Hematopoietic multipotent progenitor cell treated with erythropoietin and hydrocortisone succinate and interleukin-3 and kit ligand, for 15 days (in vitro differentiated cells): ENCODE measurements at regions not wholly inside any gene's neighbourhood (a gene's known extent, or its start where the extent isn't known, plus 50 kb on each side); places are given as distances from the start of the nearest gene placed in this dataset.

Experiments used
- DNase-seq: peaks from one replicate; pipeline ENCODE4 v3.0.0-alpha.2; 2015; ENCODE audit warnings: low spot score

- no peak for DNase-seq
These were observed 679.8 kb upstream of the ADAMTS5 start for GRCh38 chr21:27646691-27647090.

- no peak for DNase-seq
These were observed 679.2 kb upstream of the ADAMTS5 start for GRCh38 chr21:27646056-27646455.

- DNase-seq: no peak
These were observed 678.4 kb upstream of the ADAMTS5 start for GRCh38 chr21:27645285-27645684.

GRCh38 chr21:27643326-27643725 lies 676.4 kb upstream of the ADAMTS5 start:
- no peak for DNase-seq

- DNase-seq: no peak
These were observed 672.4 kb upstream of the ADAMTS5 start for GRCh38 chr21:27639286-27639685.

- no peak for DNase-seq
These were observed 669.8 kb upstream of the ADAMTS5 start for GRCh38 chr21:27636656-27637055.

- no peak for DNase-seq
These were observed 666.7 kb upstream of the ADAMTS5 start for GRCh38 chr21:27633631-27634030.

GRCh38 chr21:27631471-27631870 lies 664.6 kb upstream of the ADAMTS5 start:
- no peak for DNase-seq

GRCh38 chr21:27622631-27623030 lies 655.7 kb upstream of the ADAMTS5 start:
- DNase-seq: no peak

GRCh38 chr21:27614231-27614630 lies 647.3 kb upstream of the ADAMTS5 start:
- DNase-seq: no peak

GRCh38 chr21:27606422-27606821 lies 639.5 kb upstream of the ADAMTS5 start:
- no peak for DNase-seq

GRCh38 chr21:27596196-27596595 lies 629.3 kb upstream of the ADAMTS5 start:
- DNase-seq: no peak

- DNase-seq: no peak
These were observed 628.8 kb upstream of the ADAMTS5 start for GRCh38 chr21:27595716-27596115.

GRCh38 chr21:27590271-27590670 lies 623.4 kb upstream of the ADAMTS5 start:
- DNase-seq: no peak

GRCh38 chr21:27589781-27590180 lies 622.9 kb upstream of the ADAMTS5 start:
- DNase-seq: no peak

GRCh38 chr21:27586986-27587385 lies 620.1 kb upstream of the ADAMTS5 start:
- no peak for DNase-seq

- no peak for DNase-seq
These were observed 619.4 kb upstream of the ADAMTS5 start for GRCh38 chr21:27586326-27586725.

- DNase-seq: no peak
These were observed 617.4 kb upstream of the ADAMTS5 start for GRCh38 chr21:27584256-27584655.

GRCh38 chr21:27582948-27583430 lies 616.1 kb upstream of the ADAMTS5 start:
- DNase-seq: no peak

- DNase-seq: no peak
These were observed 615.5 kb upstream of the ADAMTS5 start for GRCh38 chr21:27582246-27582947.

- no peak for DNase-seq
These were observed 614.3 kb upstream of the ADAMTS5 start for GRCh38 chr21:27581168-27581567.

GRCh38 chr21:27580276-27580675 lies 613.4 kb upstream of the ADAMTS5 start:
- DNase-seq: no peak

GRCh38 chr21:27578741-27579265 lies 611.9 kb upstream of the ADAMTS5 start:
- DNase-seq: no peak

- no peak for DNase-seq
These were observed 605.8 kb upstream of the ADAMTS5 start for GRCh38 chr21:27572696-27573095.
